Neural crest cell (in vitro differentiated cells): ENCODE measurements at regions not wholly inside any gene's neighbourhood (a gene's known extent, or its start where the extent isn't known, plus 50 kb on each side); places are given as distances from the start of the nearest gene placed in this dataset.

Experiments
- DNase-seq: peaks from one replicate; pipeline ENCODE4 v3.0.0; 2021; ENCODE audit warnings: low read depth, mixed read lengths, low spot score
- H3K27ac Mint-ChIP-seq: one replicate; pipeline ENCODE4 v1.8.0; 2021; ENCODE audit warnings: mild to moderate bottlenecking, mixed read lengths; ENCODE audit not compliant: unreplicated experiment
- H3K27me3 Mint-ChIP-seq: 2 replicates; pipeline ENCODE4 v1.8.0; 2021; ENCODE audit warnings: low read depth, mild to moderate bottlenecking, mixed read lengths
- H3K36me3 Mint-ChIP-seq: 2 replicates; pipeline ENCODE4 v1.8.0; 2021; ENCODE audit warnings: low read depth, mild to moderate bottlenecking, mixed read lengths
- H3K4me1 Mint-ChIP-seq: 2 replicates; pipeline ENCODE4 v1.8.0; 2021; ENCODE audit warnings: mixed read lengths
- H3K4me3 Mint-ChIP-seq: one replicate; pipeline ENCODE4 v1.8.0; 2021; ENCODE audit warnings: mild to moderate bottlenecking, mixed read lengths
- H3K9me3 Mint-ChIP-seq: 2 replicates; pipeline ENCODE4 v1.8.0; 2021; ENCODE audit warnings: mixed read lengths
- TF ChIP-seq, protein P1 (sequence below): fragments of 200-600 bp; sonication (generic); conservative IDR thresholded peaks from 2 replicates; pipeline ENCODE4 v1.5.0; 2021; ENCODE audit warnings: antibody characterized with exemption, mild to moderate bottlenecking

DNA sequence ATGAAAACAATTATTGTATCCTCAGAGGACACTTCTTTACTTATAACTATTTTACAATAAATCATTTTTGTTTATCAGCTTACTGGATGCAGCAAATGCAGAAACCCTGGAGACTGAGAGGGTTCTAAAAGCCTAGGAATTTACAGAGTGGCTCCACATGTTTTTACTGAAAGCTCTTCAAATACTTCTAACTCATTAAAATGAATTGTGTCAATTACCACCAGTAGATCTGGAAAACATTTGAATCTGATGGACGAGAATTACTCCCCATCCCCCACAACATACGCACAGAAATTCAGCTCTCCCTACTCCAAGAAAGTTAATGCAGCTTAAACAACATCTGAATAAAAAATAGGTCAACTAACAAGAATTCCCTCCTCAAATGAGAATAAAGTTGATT lies 319.8 kb upstream of the FIGN start:
- Mint-ChIP-seq H3K27ac (no peak overlapping the region), H3K4me3 (no peak overlapping the region), H3K36me3 (no peaks in the 10 kb centered on the region), H3K4me1 (peaks cover 42% of the 10 kb centered on the region), H3K27me3 (no peaks in the 10 kb centered on the region), H3K9me3 (no peaks in the 10 kb centered on the region)
- DNase-seq, result no peak
- TF ChIP-seq, protein P1, sequence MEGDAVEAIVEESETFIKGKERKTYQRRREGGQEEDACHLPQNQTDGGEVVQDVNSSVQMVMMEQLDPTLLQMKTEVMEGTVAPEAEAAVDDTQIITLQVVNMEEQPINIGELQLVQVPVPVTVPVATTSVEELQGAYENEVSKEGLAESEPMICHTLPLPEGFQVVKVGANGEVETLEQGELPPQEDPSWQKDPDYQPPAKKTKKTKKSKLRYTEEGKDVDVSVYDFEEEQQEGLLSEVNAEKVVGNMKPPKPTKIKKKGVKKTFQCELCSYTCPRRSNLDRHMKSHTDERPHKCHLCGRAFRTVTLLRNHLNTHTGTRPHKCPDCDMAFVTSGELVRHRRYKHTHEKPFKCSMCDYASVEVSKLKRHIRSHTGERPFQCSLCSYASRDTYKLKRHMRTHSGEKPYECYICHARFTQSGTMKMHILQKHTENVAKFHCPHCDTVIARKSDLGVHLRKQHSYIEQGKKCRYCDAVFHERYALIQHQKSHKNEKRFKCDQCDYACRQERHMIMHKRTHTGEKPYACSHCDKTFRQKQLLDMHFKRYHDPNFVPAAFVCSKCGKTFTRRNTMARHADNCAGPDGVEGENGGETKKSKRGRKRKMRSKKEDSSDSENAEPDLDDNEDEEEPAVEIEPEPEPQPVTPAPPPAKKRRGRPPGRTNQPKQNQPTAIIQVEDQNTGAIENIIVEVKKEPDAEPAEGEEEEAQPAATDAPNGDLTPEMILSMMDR, result no peak

GRCh38 chr2:164054651-164055050 lies 318.8 kb upstream of the FIGN start:
- TF ChIP-seq, protein P1, result no peak
- H3K27ac Mint-ChIP-seq, result no peak overlapping the region
- no peak for DNase-seq
- peaks cover 35% of the 10 kb centered on the region for H3K4me1 Mint-ChIP-seq
- H3K36me3 Mint-ChIP-seq, result no peaks in the 10 kb centered on the region
- no peaks in the 10 kb centered on the region for H3K9me3 Mint-ChIP-seq
- no peak overlapping the region for H3K4me3 Mint-ChIP-seq
- no peaks in the 10 kb centered on the region for H3K27me3 Mint-ChIP-seq

DNA sequence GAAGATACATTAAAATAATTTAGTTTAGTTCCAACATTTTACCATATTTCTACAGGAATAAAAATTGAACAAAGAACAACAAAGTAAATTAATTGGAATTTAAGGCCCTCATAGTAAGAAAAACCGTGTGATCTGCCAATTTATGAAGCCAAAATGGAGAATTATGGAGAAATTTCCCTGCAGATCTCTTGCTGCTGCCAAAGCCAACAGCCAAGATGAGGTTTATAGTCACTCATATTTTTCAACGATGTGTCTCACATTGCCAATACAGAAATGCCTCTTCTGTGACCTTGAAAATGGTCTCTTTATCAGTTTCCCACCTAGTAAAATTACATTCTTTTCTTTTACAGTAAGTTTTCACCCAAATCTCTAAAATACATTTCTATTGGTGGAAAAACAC lies 317.2 kb upstream of the FIGN start:
- TF ChIP-seq, protein P1, result no peak
- Mint-ChIP-seq H3K27ac (no peak overlapping the region), H3K27me3 (no peaks in the 10 kb centered on the region), H3K4me1 (peaks cover 26% of the 10 kb centered on the region), H3K4me3 (no peak overlapping the region), H3K36me3 (peaks cover 5% of the 10 kb centered on the region), H3K9me3 (peaks cover 5% of the 10 kb centered on the region)
- no peak for DNase-seq

- peaks cover 5% of the 10 kb centered on the region for H3K36me3 Mint-ChIP-seq
Observed at GRCh38 chr2:164052006-164052405, 316.2 kb upstream of the FIGN start.

GRCh38 chr2:164048729-164049128 lies 312.9 kb upstream of the FIGN start:
- Mint-ChIP-seq H3K27me3 (no peaks in the 10 kb centered on the region), H3K36me3 (peaks cover 7% of the 10 kb centered on the region), H3K4me1 (peaks cover 20% of the 10 kb centered on the region), H3K4me3 (no peak overlapping the region), H3K27ac (no peak overlapping the region), H3K9me3 (peaks cover 11% of the 10 kb centered on the region)
- TF ChIP-seq, protein P1, result no peak
- no peak for DNase-seq

More at GRCh38 chr2:164052006-164052405, 316.2 kb upstream of the FIGN start:
- DNase-seq, result no peak
- no peaks in the 10 kb centered on the region for H3K27me3 Mint-ChIP-seq
- H3K4me1 Mint-ChIP-seq, result peaks cover 26% of the 10 kb centered on the region
- TF ChIP-seq, protein P1, result no peak
- no peak overlapping the region for H3K27ac Mint-ChIP-seq
- H3K4me3 Mint-ChIP-seq, result no peak overlapping the region
- peaks cover 9% of the 10 kb centered on the region for H3K9me3 Mint-ChIP-seq

DNA sequence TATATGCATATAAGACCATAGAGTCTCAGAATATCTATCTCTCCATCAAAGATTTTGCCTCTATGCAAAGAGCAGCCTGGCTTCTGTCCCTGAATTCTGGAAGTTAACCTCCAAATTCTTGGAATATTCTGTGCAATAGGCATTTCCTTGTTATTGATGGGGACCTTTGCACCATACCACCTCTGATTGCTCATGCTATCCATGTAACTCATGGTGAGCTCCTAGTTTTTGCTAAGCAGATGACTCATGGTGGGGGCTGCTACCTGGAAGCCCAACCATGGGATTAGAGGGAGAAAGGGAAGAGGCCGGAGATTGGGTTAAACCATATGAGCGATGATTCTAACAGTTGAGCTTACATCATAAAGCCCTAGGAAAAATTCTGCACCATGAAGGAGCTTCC lies 310.2 kb upstream of the FIGN start:
- TF ChIP-seq, protein P1, result no peak
- H3K27me3 Mint-ChIP-seq, result no peaks in the 10 kb centered on the region
- H3K9me3 Mint-ChIP-seq, result peaks cover 16% of the 10 kb centered on the region

More for the DNA sequence above, 310.2 kb upstream of the FIGN start:
- H3K4me3 Mint-ChIP-seq, result no peak overlapping the region
- H3K4me1 Mint-ChIP-seq, result peaks cover 5% of the 10 kb centered on the region
- H3K36me3 Mint-ChIP-seq, result peaks cover 7% of the 10 kb centered on the region
- DNase-seq, result no peak
- no peak overlapping the region for H3K27ac Mint-ChIP-seq
